Fibroblast of the conjunctiva (primary cell): ENCODE measurements at regions not wholly inside any gene's neighbourhood (a gene's known extent, or its start where the extent isn't known, plus 50 kb on each side); places are given as distances from the start of the nearest gene placed in this dataset.
"Not testable (repeated sequence)": the region's sequence is repeated elsewhere in the genome, so short reads cannot be mapped to it uniquely, and the experiment has no call there.

ENCODE experiments used
- DNase-seq: peaks from one replicate; pipeline ENCODE4 v3.0.0-alpha.2; 2010; ENCODE audit warnings: low read depth

GRCh38 chr15:98088307-98088945, 127.9 kb downstream of the ARRDC4 start:
- DNase-seq = not testable (repeated sequence)

GRCh38 chr15:98089352-98089751, 128.8 kb downstream of the ARRDC4 start:
- not testable (repeated sequence) for DNase-seq

GRCh38 chr15:98097986-98098385, 137.5 kb downstream of the ARRDC4 start:
- not testable (repeated sequence) for DNase-seq

- DNase-seq = not testable (repeated sequence)
Observed at GRCh38 chr15:98100606-98101005, 140.1 kb downstream of the ARRDC4 start.

- DNase-seq = no peak
Observed at GRCh38 chr15:98103570-98103969, 143.1 kb downstream of the ARRDC4 start.

- DNase-seq = not testable (repeated sequence)
Observed at GRCh38 chr15:98104386-98105151, 144.1 kb downstream of the ARRDC4 start.

GRCh38 chr15:98106615-98107194, 146.2 kb downstream of the ARRDC4 start:
- not testable (repeated sequence) for DNase-seq

GRCh38 chr15:98111806-98112205, 151.3 kb downstream of the ARRDC4 start:
- no peak for DNase-seq

GRCh38 chr15:98113327-98113726, 152.8 kb downstream of the ARRDC4 start:
- no peak for DNase-seq

- DNase-seq = no peak
Observed at GRCh38 chr15:98120561-98120960, 160.1 kb downstream of the ARRDC4 start.

GRCh38 chr15:98121536-98121935, 161.0 kb downstream of the ARRDC4 start:
- DNase-seq = no peak

- no peak for DNase-seq
Observed at GRCh38 chr15:98121957-98122356, 161.5 kb downstream of the ARRDC4 start.

- no peak for DNase-seq
Observed at GRCh38 chr15:98123297-98123696, 162.8 kb downstream of the ARRDC4 start.

- no peak for DNase-seq
Observed at GRCh38 chr15:98123834-98124233, 163.3 kb downstream of the ARRDC4 start.

GRCh38 chr15:98124581-98124980, 164.1 kb downstream of the ARRDC4 start:
- no peak for DNase-seq

- no peak for DNase-seq
Observed at GRCh38 chr15:98126326-98127085, 166.0 kb downstream of the ARRDC4 start.

- DNase-seq = no peak
Observed at GRCh38 chr15:98127586-98127985, 167.1 kb downstream of the ARRDC4 start.

GRCh38 chr15:98131924-98132323, 171.4 kb downstream of the ARRDC4 start:
- DNase-seq = no peak

GRCh38 chr15:98134905-98135304, 174.4 kb downstream of the ARRDC4 start:
- no peak for DNase-seq

GRCh38 chr15:98138910-98139309, 178.4 kb downstream of the ARRDC4 start:
- no peak for DNase-seq

- no peak for DNase-seq
Observed at GRCh38 chr15:98139337-98139736, 178.8 kb downstream of the ARRDC4 start.

GRCh38 chr15:98142572-98142971, 182.1 kb downstream of the ARRDC4 start:
- DNase-seq = no peak
